CD4-positive, alpha-beta T cell treated with Interleukin-10 for 1 hour (primary cell): ENCODE measurements at regions not wholly inside any gene's neighbourhood (a gene's known extent, or its start where the extent isn't known, plus 50 kb on each side); places are given as distances from the start of the nearest gene placed in this dataset.
"Not testable (repeated sequence)": the region's sequence is repeated elsewhere in the genome, so short reads cannot be mapped to it uniquely, and the experiment has no call there.

ENCODE experiments used
- DNase-seq: peaks from one replicate; pipeline ENCODE4 v3.0.0-alpha.2; 2020

- not testable (repeated sequence) for DNase-seq
Measured at GRCh38 chr11:112624971-112625370, 336.2 kb upstream of the NCAM1 start.

DNA sequence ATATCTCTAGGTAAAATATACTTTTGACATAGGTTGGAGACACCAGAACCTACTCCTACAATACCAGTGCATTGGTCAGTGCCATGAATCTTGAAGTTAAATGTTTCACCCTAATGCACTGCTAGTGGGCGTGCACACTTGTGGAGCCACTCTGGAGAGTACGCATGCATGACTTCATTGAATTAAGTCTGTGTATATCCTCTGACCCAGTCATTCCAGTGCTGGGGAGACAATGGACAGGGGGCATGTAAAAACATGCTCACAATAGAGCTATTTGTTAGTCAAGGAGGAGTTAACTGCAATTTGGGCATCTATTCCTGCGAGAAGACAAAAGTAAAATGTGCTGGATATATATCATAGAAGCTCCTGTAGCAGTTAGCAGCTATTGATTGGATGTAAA is 335.4 kb upstream of the NCAM1 start:
- no peak for DNase-seq

GRCh38 chr11:112626731-112627130 is 334.5 kb upstream of the NCAM1 start:
- no peak for DNase-seq

GRCh38 chr11:112627588-112628045 is 333.6 kb upstream of the NCAM1 start:
- no peak for DNase-seq

- DNase-seq, result no peak
Measured at GRCh38 chr11:112628676-112629075, 332.5 kb upstream of the NCAM1 start.

DNA sequence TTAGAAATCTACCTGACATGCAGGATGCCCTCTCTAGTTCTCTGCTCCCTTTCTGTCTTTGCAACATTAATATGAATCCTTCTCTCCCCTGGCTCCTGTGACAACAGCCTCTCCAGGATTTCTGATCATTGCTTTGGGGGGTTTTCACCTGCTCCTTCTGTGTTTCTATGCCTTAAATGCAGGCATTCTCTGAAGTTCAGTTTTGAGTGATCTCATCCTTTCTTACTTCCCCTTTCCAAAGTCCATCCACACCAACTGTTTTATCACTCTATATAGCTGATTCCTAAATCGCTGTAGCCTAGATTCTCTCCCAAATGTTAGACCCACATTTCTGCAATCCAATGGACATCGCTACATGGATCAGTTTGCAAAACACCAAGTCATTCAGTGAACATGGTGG is 330.7 kb upstream of the NCAM1 start:
- DNase-seq, result no peak

DNA sequence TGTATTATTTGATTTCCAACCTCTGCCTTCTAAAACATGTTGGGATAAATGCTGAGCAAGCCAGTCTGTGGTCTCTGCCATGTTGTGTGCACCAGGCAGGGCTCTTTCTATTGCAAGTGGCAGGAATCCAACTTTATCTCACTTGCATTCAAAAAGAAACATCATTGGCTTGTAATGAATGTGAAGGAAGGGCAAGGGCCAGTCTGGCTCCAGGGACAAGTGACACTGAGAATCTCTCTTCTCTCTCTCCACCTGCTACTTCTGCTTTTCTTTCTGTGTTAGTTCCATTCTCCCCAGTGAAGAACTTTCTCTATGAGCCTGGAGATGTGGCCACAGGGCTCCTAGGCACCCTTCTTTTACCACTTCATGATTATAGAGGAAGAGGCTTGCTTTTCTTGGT is 329.9 kb upstream of the NCAM1 start:
- no peak for DNase-seq

- DNase-seq, result no peak
Measured at GRCh38 chr11:112632866-112633505, 328.2 kb upstream of the NCAM1 start.

- DNase-seq, result no peak
Measured at GRCh38 chr11:112634551-112634950, 326.7 kb upstream of the NCAM1 start.

DNA sequence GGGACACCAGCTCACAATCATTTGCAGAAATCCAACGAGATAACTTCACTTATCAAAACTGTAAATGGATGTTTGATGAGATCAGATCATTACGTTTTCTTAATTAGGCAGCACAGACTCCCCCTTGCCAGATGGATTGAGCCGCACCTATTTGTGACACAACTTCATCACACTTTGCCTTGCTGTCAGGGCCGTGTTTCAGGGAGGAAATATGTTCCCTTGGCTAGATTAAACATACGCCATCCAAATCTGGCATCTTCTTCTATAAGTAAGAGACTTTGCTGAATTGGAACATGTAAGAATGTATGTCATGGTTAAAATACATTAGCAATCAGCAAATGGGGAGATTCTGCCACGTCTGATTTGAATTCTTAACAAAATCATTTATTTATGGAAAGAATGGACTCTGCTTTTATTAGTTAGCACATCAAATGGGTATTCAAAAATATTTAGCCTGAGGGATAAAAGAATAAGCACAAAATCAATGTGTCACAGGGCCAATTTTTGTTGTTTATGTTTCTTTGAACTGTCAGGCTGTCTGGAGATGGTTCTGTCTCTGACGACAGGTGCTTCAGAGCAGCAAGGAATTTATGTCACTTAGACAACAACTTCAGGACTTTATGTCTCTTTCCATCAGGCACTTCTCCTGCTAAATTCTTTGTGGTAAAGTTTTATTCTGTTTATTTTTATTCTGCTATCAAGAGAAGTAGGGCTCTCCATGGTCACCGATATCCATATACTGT is 326.1 kb upstream of the NCAM1 start:
- DNase-seq, result no peak

DNA sequence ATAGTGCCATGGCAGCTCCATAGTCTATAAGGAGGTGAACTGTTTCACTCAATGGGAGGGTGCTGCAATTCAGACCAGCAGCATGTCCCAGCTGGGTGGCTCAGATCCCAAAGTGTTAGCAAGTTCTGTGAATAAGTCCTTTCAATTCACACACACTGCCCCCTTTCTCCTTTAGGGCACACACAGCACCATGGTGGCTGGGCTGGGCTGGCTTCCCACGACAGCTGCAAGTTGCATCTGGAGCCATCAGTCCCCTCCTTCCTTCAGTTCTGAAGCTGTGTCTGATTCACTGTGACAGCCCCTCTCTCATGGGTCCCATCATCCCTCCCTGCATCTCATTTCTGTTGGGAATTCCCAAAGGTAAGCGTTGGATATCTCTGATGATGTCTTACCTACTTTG is 324.1 kb upstream of the NCAM1 start:
- DNase-seq, result no peak

DNA sequence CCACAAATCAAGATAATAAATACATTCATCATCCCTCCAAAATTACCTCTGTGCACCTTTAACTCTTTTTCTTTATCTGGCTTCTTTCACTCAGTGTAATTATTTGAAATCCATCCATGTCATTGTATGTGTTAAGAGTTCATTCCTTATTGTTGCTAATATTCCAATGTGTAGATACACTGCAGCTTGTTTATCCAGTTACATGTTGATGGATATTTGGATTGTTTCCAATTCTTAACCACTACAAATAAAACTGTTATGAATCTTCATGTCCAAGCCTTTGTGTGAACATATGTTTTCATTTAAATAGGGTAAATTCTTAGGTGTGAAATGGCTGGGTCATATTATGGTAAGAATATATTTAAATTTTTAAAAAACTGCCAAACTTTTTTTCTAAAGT is 323.3 kb upstream of the NCAM1 start:
- DNase-seq, result no peak

GRCh38 chr11:112639469-112639868 is 321.8 kb upstream of the NCAM1 start:
- DNase-seq, result no peak

DNA sequence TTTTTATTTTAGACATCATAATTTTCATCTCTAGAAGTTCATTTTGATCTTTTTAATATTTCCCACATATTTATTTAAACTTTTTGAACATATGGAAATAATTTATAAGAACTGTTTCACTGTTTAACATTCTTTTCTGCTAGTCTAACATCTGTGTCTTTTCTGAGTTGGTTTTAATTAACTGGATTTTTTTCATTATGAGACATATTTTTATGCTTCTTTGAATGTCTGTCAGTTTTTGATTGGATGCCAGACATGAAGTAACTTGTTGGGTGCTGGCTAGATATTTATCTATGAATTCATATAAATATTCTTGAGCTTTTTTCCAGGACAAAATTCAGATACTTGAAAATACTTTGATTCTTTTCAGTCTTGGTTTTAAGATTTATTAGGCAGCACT is 317.8 kb upstream of the NCAM1 start:
- DNase-seq, result no peak

- DNase-seq, result no peak
Measured at GRCh38 chr11:112644410-112645131, 316.6 kb upstream of the NCAM1 start.

GRCh38 chr11:112649856-112650255 is 311.4 kb upstream of the NCAM1 start:
- DNase-seq, result no peak

DNA sequence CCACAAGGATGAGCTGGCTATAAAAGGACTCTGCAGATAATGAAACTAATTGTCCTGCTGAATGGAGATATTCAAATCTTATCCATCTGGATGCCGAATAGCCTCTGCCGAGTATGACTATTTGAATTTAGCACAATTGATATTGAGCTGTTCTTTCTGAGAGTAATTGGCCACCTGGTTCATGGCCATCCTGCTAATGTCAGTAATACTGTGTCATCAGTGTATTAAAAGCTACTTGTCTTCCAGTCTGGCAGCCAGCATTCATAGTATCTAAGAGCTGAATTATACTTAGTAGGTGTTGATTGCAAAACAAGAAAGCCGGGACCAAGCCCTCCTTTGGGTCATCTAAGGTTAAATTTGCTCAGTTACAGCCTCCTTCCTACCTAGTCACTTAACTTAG is 310.7 kb upstream of the NCAM1 start:
- DNase-seq, result no peak

- DNase-seq, result no peak
Measured at GRCh38 chr11:112651386-112651785, 309.8 kb upstream of the NCAM1 start.

DNA sequence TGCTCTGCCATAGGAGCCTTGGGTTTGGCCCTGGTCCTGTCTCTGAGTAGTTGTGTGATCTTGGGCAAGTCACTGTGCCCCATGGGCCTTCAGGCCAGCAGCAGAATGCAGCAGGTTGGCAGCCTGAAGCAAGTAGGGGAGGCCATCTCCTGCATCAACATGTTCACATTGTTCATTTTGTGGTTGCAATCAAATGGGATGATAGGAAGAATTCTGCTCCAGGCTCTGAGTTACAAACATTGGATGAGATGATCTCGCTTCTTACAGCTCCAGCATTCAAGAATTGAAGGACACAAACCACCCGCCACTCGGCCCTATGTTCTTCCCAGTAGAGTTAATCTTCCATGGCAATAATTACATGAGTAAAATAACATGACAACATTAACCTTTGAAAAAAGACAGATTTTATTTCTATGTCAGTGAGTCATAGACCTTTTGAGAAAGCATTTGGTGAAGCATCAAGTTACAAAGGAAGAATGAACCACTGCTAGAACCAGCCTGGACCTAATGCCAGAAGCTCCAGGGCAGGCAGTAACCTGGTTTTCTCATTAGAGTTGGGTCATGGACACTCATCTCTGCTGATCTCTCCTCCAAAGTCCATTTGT is 308.3 kb upstream of the NCAM1 start:
- DNase-seq, result no peak

DNA sequence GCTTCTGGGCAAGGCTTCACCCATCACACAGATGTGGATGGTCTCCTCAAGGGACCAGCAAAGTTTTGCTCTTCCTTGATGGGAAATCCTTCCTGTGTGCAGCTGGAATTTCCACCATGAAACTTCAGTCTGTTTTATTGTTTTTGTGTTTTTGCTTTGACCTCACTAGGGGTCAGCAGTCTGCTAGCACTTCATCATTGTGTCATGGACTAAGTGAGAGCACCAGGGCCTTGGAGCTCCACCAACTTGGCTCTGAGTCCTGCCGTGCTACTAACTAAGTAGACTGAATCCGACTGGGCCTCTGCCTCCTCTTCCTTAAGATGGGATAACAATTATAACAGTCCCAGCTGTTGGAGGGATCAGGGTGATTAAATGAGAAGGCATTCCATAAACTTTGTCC is 305.8 kb upstream of the NCAM1 start:
- DNase-seq, result no peak

DNA sequence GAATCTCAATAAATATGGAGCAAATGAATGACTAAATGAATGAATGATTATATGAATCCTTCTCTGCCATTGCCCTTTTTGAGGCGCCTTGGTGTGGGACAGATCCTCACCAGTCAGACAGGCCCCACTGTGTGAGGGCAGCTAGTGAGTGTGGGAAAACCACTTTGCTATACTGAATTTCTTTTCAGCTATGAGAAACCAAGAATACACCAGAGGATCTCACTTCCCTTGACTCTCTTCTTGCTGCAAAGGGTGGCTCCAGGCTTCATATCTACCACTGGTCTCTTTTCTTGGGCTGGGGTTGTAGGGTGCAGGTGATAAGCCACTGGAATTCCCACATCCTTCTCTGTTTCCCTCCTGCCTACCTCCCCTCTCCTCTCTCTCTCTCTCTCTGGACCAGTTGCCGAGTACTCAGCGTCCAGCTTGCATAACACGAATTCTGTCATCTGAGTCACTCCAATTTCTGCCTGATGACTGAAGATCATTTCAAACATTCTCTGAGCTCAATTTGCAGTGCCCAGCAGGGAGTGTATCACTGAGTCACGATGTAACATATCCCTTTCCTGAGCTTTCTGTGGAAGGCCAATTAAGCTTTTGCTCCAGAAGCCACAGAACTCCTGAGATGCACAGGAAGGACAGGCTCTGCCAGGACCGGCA is 304.3 kb upstream of the NCAM1 start:
- no peak for DNase-seq

- DNase-seq, result no peak
Measured at GRCh38 chr11:112658431-112658878, 302.8 kb upstream of the NCAM1 start.

GRCh38 chr11:112661146-112661545 is 300.1 kb upstream of the NCAM1 start:
- DNase-seq, result no peak
